Smooth muscle cell (in vitro differentiated cells): ENCODE measurements at regions not wholly inside any gene's neighbourhood (a gene's known extent, or its start where the extent isn't known, plus 50 kb on each side); places are given as distances from the start of the nearest gene placed in this dataset.

Experiments
- DNase-seq: peaks from one replicate; lab custom pipeline; 2025; ENCODE audit not compliant: unreplicated experiment; lab: John Stamatoyannopoulos, UW
- H2AFZ ChIP-seq: fragments of 200-600 bp; sonication (generic); 2 replicates; pipeline ENCODE4 v1.6.0; 2016; ENCODE audit warnings: antibody characterized with exemption, low read depth, mild to moderate bottlenecking
- H3F3A ChIP-seq: fragments of 200-600 bp; sonication (generic); 2 replicates; pipeline ENCODE4 v1.6.0; 2017; ENCODE audit warnings: antibody characterized with exemption, low read depth
- H3K27ac ChIP-seq: fragments of 200-600 bp; sonication (generic); 2 replicates; pipeline ENCODE4 v1.5.1; 2016; ENCODE audit warnings: low read depth, mild to moderate bottlenecking
- H3K27me3 ChIP-seq: fragments of 200-600 bp; sonication (generic); 2 replicates; pipeline ENCODE4 v1.6.1; 2016; ENCODE audit warnings: low read depth, mild to moderate bottlenecking
- H3K36me3 ChIP-seq: fragments of 200-600 bp; sonication (generic); 2 replicates; pipeline ENCODE4 v1.5.1; 2016; ENCODE audit warnings: low read depth
- H3K4me1 ChIP-seq: fragments of 200-600 bp; sonication (generic); 2 replicates; pipeline ENCODE4 v1.5.1; 2016; ENCODE audit warnings: low read depth
- H3K4me2 ChIP-seq: fragments of 200-600 bp; sonication (generic); 2 replicates; pipeline ENCODE4 v1.6.0; 2016; ENCODE audit warnings: mild to moderate bottlenecking
- H3K4me3 ChIP-seq: fragments of 200-600 bp; sonication (generic); 2 replicates; pipeline ENCODE4 v1.5.1; 2016; ENCODE audit warnings: mild to moderate bottlenecking
- H3K79me2 ChIP-seq: fragments of 200-600 bp; sonication (generic); 2 replicates; pipeline ENCODE4 v1.6.0; 2016; ENCODE audit warnings: low read depth, mild to moderate bottlenecking
- H3K9ac ChIP-seq: fragments of 200-600 bp; sonication (generic); 2 replicates; pipeline ENCODE4 v1.6.0; 2016; ENCODE audit warnings: low read depth
- H3K9me3 ChIP-seq: fragments of 200-600 bp; sonication (generic); replicated peaks from 2 replicates; pipeline ENCODE4 v1.5.1; 2016; ENCODE audit warnings: low read depth
- H4K20me1 ChIP-seq: fragments of 200-600 bp; sonication (generic); 2 replicates; pipeline ENCODE4 v1.6.0; 2016; ENCODE audit warnings: low read depth
- WGBS: methylation state at CpG from one replicate; pipeline ENCODE4 v1.1.7; 2016; ENCODE audit warnings: low lambda C conversion rate; 5-methylcytosine and 5-hydroxymethylcytosine counted together
- TF ChIP-seq, protein P1 (sequence below): fragments of 200-600 bp; sonication (generic); IDR thresholded peaks from 2 replicates; pipeline ENCODE4 v1.5.1; 2017; ENCODE audit warnings: borderline replicate concordance, mild to moderate bottlenecking, antibody characterized with exemption; ENCODE audit not compliant: insufficient read depth, poor library complexity, severe bottlenecking

DNA sequence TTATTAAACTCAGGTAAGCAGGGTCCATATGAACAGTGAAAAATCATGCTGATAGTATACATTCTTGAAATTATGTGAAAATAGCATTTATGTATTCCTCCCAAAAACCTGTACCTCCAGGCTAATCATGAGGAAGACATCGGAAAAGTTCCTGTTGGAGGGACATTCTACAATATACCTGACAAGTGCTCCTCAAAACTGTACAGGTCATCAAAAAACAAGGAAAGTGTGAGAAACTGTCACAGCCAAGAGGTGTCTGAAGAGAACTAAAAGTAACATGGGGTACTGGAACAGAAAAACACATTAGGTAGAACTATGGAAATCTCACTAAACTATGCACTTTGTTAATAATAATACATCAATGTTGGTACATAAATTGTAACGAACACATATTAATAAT, 326.7 kb downstream of the CRPPA start:
- TF ChIP-seq, protein P1, sequence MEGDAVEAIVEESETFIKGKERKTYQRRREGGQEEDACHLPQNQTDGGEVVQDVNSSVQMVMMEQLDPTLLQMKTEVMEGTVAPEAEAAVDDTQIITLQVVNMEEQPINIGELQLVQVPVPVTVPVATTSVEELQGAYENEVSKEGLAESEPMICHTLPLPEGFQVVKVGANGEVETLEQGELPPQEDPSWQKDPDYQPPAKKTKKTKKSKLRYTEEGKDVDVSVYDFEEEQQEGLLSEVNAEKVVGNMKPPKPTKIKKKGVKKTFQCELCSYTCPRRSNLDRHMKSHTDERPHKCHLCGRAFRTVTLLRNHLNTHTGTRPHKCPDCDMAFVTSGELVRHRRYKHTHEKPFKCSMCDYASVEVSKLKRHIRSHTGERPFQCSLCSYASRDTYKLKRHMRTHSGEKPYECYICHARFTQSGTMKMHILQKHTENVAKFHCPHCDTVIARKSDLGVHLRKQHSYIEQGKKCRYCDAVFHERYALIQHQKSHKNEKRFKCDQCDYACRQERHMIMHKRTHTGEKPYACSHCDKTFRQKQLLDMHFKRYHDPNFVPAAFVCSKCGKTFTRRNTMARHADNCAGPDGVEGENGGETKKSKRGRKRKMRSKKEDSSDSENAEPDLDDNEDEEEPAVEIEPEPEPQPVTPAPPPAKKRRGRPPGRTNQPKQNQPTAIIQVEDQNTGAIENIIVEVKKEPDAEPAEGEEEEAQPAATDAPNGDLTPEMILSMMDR: no peak
- no peak overlapping the region for H2AFZ ChIP-seq
- H4K20me1 ChIP-seq: no peaks in the 10 kb centered on the region
- no peaks in the 10 kb centered on the region for H3K79me2 ChIP-seq
- no peaks in the 10 kb centered on the region for H3F3A ChIP-seq
- no peak overlapping the region for H3K9ac ChIP-seq
- WGBS: 96% methylated on average over 2 of the region's 2 CpGs
- no peak overlapping the region for H3K4me3 ChIP-seq
- no peak for DNase-seq
- no peaks in the 10 kb centered on the region for H3K9me3 ChIP-seq
- H3K27ac ChIP-seq: no peak overlapping the region
- H3K4me2 ChIP-seq: no peak overlapping the region
- peaks cover 9% of the 10 kb centered on the region for H3K4me1 ChIP-seq
- H3K36me3 ChIP-seq: no peaks in the 10 kb centered on the region
- no peaks in the 10 kb centered on the region for H3K27me3 ChIP-seq

GRCh38 chr7:16092711-16093110, 328.6 kb downstream of the CRPPA start:
- Histone ChIP-seq H3K4me3 (no peak overlapping the region), H3K36me3 (no peaks in the 10 kb centered on the region), H3K27ac (no peak overlapping the region), H3K4me1 (peaks cover 9% of the 10 kb centered on the region), H3K79me2 (no peaks in the 10 kb centered on the region), H3K9me3 (no peaks in the 10 kb centered on the region), H3K9ac (no peak overlapping the region), H2AFZ (no peak overlapping the region), H3K4me2 (no peak overlapping the region), H3K27me3 (no peaks in the 10 kb centered on the region), H4K20me1 (no peaks in the 10 kb centered on the region), H3F3A (no peaks in the 10 kb centered on the region)
- TF ChIP-seq, protein P1: no peak
- WGBS: 93% methylated on average over 2 of the region's 2 CpGs
- no peak for DNase-seq

- H4K20me1 ChIP-seq: no peaks in the 10 kb centered on the region
- H3K9ac ChIP-seq: no peak overlapping the region
- no peaks in the 10 kb centered on the region for H3F3A ChIP-seq
- peaks cover 9% of the 10 kb centered on the region for H3K4me1 ChIP-seq
- H3K9me3 ChIP-seq: no peaks in the 10 kb centered on the region
- DNase-seq: no peak
- no peak overlapping the region for H3K4me2 ChIP-seq
- H3K4me3 ChIP-seq: no peak overlapping the region
- TF ChIP-seq, protein P1: no peak
- no peaks in the 10 kb centered on the region for H3K36me3 ChIP-seq
- 82% methylated on average over 5 of the region's 5 CpGs for WGBS
- no peaks in the 10 kb centered on the region for H3K79me2 ChIP-seq
- H2AFZ ChIP-seq: no peak overlapping the region
- no peak overlapping the region for H3K27ac ChIP-seq
- no peaks in the 10 kb centered on the region for H3K27me3 ChIP-seq
Measured at GRCh38 chr7:16091701-16092310, 329.5 kb downstream of the CRPPA start.

DNA sequence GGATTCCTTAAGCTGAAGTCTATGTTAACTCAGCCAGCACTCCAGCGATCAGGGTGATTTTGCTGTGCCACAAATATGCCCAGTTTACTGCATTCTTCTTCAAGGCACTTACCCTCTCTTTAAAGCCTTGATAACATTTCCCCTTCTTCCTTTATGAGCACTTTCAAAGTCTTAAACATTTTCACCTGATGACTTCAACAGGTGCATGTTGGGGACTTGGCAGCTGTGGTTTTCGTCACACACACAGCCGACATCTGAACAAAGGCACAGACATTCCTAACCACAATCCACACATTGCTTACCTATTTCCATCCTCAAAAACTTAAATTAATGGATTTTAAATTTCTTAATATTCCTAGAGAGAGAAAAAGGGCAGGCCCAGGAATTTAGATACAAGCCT, 331.5 kb downstream of the CRPPA start:
- Histone ChIP-seq H4K20me1 (no peaks in the 10 kb centered on the region), H3K27ac (no peak overlapping the region), H3K9me3 (no peaks in the 10 kb centered on the region), H3K4me3 (no peak overlapping the region), H3K79me2 (no peaks in the 10 kb centered on the region), H3K27me3 (no peaks in the 10 kb centered on the region), H3K9ac (no peak overlapping the region), H3K4me2 (no peak overlapping the region), H3F3A (no peaks in the 10 kb centered on the region), H3K36me3 (no peaks in the 10 kb centered on the region), H2AFZ (no peak overlapping the region), H3K4me1 (no peaks in the 10 kb centered on the region)
- WGBS: 82% methylated on average over 3 of the region's 3 CpGs
- DNase-seq: no peak
- TF ChIP-seq, protein P1: no peak
